Activated CD8-positive, alpha-beta T cell treated with anti-CD3 and anti-CD28 coated beads for 36 hours (primary cell): ENCODE measurements at regions not wholly inside any gene's neighbourhood (a gene's known extent, or its start where the extent isn't known, plus 50 kb on each side); places are given as distances from the start of the nearest gene placed in this dataset.
A peak's percentile ranks its signal among the peaks of the same experiment; 100 is the strongest.

Source experiments
- ATAC-seq: fragments of 200-7000 bp; cut with Tn5 transposase; one replicate; pipeline ENCODE4 v1.10.0; 2021; ENCODE audit warnings: mild to moderate bottlenecking, moderate library complexity
- CTCF ChIA-PET: fragments of 350-600 bp; sonication (Branson Sonifier 250); formaldehyde crosslinking; loops from one replicate; lab custom pipeline; 2021; ENCODE audit warnings: antibody characterized with exemption; lab: Charles Lee
- POLR2A ChIA-PET: fragments of 350-600 bp; sonication (Branson Sonifier 250); formaldehyde crosslinking; loops from one replicate; lab custom pipeline; 2021; ENCODE audit warnings: antibody characterized with exemption; lab: Charles Lee
- DNase-seq: peaks from one replicate; pipeline ENCODE4 v3.0.0-alpha.2; 2020
- H3K27ac Mint-ChIP-seq: one replicate; pipeline ENCODE4 v1.8.0; 2021; ENCODE audit warnings: mild to moderate bottlenecking, mixed read lengths
- H3K27me3 Mint-ChIP-seq: one replicate; pipeline ENCODE4 v1.8.0; 2021; ENCODE audit warnings: mixed read lengths
- H3K36me3 Mint-ChIP-seq: one replicate; pipeline ENCODE4 v1.8.0; 2021; ENCODE audit warnings: low read depth, mixed read lengths
- H3K4me1 Mint-ChIP-seq: one replicate; pipeline ENCODE4 v1.8.0; 2021; ENCODE audit warnings: low read depth, mixed read lengths
- H3K4me3 Mint-ChIP-seq: one replicate; pipeline ENCODE4 v1.8.0; 2021; ENCODE audit warnings: mild to moderate bottlenecking, moderate library complexity, mixed read lengths
- H3K9me3 Mint-ChIP-seq: one replicate; pipeline ENCODE4 v1.8.0; 2021; ENCODE audit warnings: mixed read lengths
- CTCF ChIP-seq: fragments of 200-600 bp; IDR thresholded peaks from one replicate; pipeline ENCODE4 v1.8.0; 2022; ENCODE audit warnings: antibody characterized with exemption, mild to moderate bottlenecking
- intact Hi-C: fragments of 100-400 bp; cut with micrococcal nuclease; formaldehyde crosslinking; loops from one replicate; pipeline ENCODE4 v1.10.0; 2022

DNA sequence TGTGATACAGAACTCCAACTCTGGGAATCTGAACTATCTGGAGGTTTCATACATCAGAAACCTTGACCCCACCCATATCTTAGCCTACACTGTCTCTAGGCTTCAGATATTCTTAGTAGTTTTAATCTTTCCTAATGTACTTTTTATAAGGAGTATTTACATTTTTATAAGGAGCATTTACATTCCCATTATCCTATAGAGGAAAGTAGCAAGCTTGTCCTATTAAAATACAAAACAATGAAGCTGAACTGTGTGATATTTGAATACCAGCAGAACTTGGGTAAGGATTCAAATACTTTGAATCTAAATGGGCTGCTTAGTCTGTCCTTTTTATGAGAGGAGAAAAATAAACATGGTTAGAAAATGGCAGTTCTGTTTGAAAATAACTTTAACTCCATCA lies 247.4 kb downstream of the FMR1NB start:
- peaks cover 3% of the 10 kb centered on the region for H3K4me1 Mint-ChIP-seq
- CTCF ChIA-PET, result no interaction called here
- no peak overlapping the region for H3K4me3 Mint-ChIP-seq
- TF ChIP-seq CTCF, result no peak
- DNase-seq, result no peak
- intact Hi-C loops, result no loop called here
- POLR2A ChIA-PET, result no interaction called here
- H3K27me3 Mint-ChIP-seq, result no peaks in the 10 kb centered on the region
- ATAC-seq, result no peak
- H3K36me3 Mint-ChIP-seq, result no peaks in the 10 kb centered on the region
- no peaks in the 10 kb centered on the region for H3K9me3 Mint-ChIP-seq
- H3K27ac Mint-ChIP-seq, result no peak overlapping the region

- Mint-ChIP-seq H3K27ac (no peak overlapping the region), H3K4me3 (no peak overlapping the region), H3K27me3 (no peaks in the 10 kb centered on the region), H3K36me3 (no peaks in the 10 kb centered on the region), H3K9me3 (no peaks in the 10 kb centered on the region), H3K4me1 (no peaks in the 10 kb centered on the region)
- CTCF ChIA-PET, result no interaction called here
- DNase-seq, result no peak
- POLR2A ChIA-PET, result no interaction called here
- TF ChIP-seq CTCF, result no peak
- ATAC-seq, result no peak
- intact Hi-C loops, result no loop called here
Observed at GRCh38 chrX:148229801-148230303, 248.7 kb downstream of the FMR1NB start.

GRCh38 chrX:148259990-148260389 lies 240.4 kb upstream of the AFF2 start:
- no peak overlapping the region for H3K4me3 Mint-ChIP-seq
- H3K27me3 Mint-ChIP-seq, result no peaks in the 10 kb centered on the region
- ChIA-PET CTCF (no interaction called here), POLR2A (no interaction called here)
- H3K4me1 Mint-ChIP-seq, result peaks cover 13% of the 10 kb centered on the region
- no peak for ATAC-seq
- H3K36me3 Mint-ChIP-seq, result peaks cover 2% of the 10 kb centered on the region
- intact Hi-C loops, result no loop called here
- no peak for TF ChIP-seq CTCF
- no peak overlapping the region for H3K27ac Mint-ChIP-seq
- peaks cover 13% of the 10 kb centered on the region for H3K9me3 Mint-ChIP-seq
- no peak for DNase-seq

- intact Hi-C loops, result no loop called here
- no peak for TF ChIP-seq CTCF
- ATAC-seq (peak; percentile 55), DNase-seq (no peak)
- no peaks in the 10 kb centered on the region for H3K27me3 Mint-ChIP-seq
- H3K36me3 Mint-ChIP-seq, result peaks cover 2% of the 10 kb centered on the region
- H3K4me3 Mint-ChIP-seq, result no peak overlapping the region
- peaks cover 30% of the 10 kb centered on the region for H3K4me1 Mint-ChIP-seq
- CTCF ChIA-PET, result no interaction called here
- no peak overlapping the region for H3K27ac Mint-ChIP-seq
- POLR2A ChIA-PET, result no interaction called here
- H3K9me3 Mint-ChIP-seq, result peaks cover 8% of the 10 kb centered on the region
Observed at GRCh38 chrX:148265829-148266228, 234.6 kb upstream of the AFF2 start.

GRCh38 chrX:148268673-148269072 lies 231.7 kb upstream of the AFF2 start:
- no peak overlapping the region for H3K27ac Mint-ChIP-seq
- CTCF ChIA-PET, result no interaction called here
- ATAC-seq (no peak), DNase-seq (no peak)
- no peak for TF ChIP-seq CTCF
- no peaks in the 10 kb centered on the region for H3K36me3 Mint-ChIP-seq
- H3K9me3 Mint-ChIP-seq, result peaks cover 2% of the 10 kb centered on the region
- peaks cover 26% of the 10 kb centered on the region for H3K4me1 Mint-ChIP-seq
- intact Hi-C loops, result no loop called here
- no peaks in the 10 kb centered on the region for H3K27me3 Mint-ChIP-seq
- no peak overlapping the region for H3K4me3 Mint-ChIP-seq
- POLR2A ChIA-PET, result no interaction called here
